ENCODE measurements at regions not wholly inside any gene's neighbourhood (a gene's known extent, or its start where the extent isn't known, plus 50 kb on each side); places are given as distances from the start of the nearest gene placed in this dataset.

DNA sequence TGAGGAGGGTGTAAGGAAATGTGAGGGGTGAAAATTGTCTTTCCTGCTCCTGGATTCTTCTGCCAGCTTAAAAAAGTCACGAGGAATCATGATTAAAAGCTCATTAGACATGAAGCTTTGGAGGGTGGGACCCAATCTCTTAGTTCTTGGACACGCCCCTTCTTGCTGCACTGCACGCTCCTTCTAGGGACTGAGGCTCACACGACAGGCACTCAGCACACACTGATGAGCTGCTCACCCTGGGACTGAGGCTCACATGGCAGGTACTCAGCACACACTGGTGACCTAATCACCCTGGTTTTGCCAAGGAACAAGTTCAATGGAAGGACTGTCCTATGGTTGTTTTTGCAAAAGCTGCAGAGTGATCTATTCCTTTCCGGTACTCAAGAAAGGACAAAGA lies 65.8 kb upstream of the ELMO1 start:
- Histone ChIP-seq H3K9me3 (no peaks in the 10 kb centered on the region), H3K4me1 (no peaks in the 10 kb centered on the region), H3K36me3 (no peaks in the 10 kb centered on the region), H3K4me3 (no peak overlapping the region), H3K27me3 (no peaks in the 10 kb centered on the region), H3K27ac (no peak overlapping the region)
- no peak for DNase-seq
- intact Hi-C loops (cut with DNase I; ENCODE audit: low total_unique reads), result no loop called here
- TF ChIP-seq, protein P1, sequence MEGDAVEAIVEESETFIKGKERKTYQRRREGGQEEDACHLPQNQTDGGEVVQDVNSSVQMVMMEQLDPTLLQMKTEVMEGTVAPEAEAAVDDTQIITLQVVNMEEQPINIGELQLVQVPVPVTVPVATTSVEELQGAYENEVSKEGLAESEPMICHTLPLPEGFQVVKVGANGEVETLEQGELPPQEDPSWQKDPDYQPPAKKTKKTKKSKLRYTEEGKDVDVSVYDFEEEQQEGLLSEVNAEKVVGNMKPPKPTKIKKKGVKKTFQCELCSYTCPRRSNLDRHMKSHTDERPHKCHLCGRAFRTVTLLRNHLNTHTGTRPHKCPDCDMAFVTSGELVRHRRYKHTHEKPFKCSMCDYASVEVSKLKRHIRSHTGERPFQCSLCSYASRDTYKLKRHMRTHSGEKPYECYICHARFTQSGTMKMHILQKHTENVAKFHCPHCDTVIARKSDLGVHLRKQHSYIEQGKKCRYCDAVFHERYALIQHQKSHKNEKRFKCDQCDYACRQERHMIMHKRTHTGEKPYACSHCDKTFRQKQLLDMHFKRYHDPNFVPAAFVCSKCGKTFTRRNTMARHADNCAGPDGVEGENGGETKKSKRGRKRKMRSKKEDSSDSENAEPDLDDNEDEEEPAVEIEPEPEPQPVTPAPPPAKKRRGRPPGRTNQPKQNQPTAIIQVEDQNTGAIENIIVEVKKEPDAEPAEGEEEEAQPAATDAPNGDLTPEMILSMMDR (IDR thresholded peaks at IDR 0.05), result no peak
- TF ChIP-seq POLR2A (IDR thresholded peaks at IDR 0.05), result no peak

DNA sequence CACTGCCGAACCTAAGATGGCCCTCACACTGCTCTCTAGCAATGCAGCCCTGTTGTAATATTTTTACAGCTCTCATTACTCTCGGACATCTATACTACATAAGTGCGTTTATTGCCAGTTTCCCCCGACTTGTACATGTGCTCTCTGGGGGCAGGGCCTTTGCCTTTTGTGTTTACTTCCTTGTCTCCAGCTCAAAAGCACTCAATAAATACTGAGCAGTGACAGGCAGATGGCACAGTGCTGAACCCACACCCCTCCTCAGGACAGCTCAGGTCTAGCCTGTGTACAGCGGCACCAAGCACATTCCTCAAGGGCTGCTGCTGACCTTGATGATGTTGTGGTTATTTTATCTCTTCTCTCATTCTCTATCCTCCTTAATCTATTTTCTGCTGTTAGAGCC lies 68.0 kb upstream of the ELMO1 start:
- no peak for DNase-seq
- no peaks in the 10 kb centered on the region for H3K4me1 ChIP-seq
- H3K27me3 ChIP-seq, result no peaks in the 10 kb centered on the region
- no peak overlapping the region for H3K27ac ChIP-seq
- H3K9me3 ChIP-seq, result no peaks in the 10 kb centered on the region
- TF ChIP-seq, protein P1 (IDR thresholded peaks at IDR 0.05), result no peak
- TF ChIP-seq POLR2A (IDR thresholded peaks at IDR 0.05), result no peak
- H3K36me3 ChIP-seq, result no peaks in the 10 kb centered on the region
- no peak overlapping the region for H3K4me3 ChIP-seq
- intact Hi-C loops (cut with DNase I; ENCODE audit: low total_unique reads), result no loop called here

DNA sequence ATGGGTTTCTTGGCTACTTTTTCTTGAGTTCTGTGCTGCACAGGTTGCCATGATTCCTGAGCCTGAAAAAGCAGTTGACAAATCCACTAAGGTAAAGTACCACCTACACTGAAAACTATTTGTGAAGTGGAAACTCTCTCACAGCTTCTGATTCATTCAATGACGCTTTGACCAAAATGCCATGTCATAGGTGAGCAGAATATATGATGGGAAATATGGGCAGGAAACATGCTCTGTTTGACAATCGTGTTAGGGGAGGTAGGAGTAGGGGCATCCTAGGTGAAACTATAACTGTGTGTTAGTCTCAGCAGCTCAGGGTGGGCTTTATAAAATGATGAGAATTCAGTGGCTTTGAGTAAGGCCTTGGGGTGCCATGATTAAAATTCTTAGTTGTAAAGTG lies 69.6 kb upstream of the ELMO1 start:
- Histone ChIP-seq H3K9me3 (no peaks in the 10 kb centered on the region), H3K4me3 (no peak overlapping the region), H3K4me1 (no peaks in the 10 kb centered on the region), H3K36me3 (no peaks in the 10 kb centered on the region), H3K27me3 (no peaks in the 10 kb centered on the region), H3K27ac (no peak overlapping the region)
- TF ChIP-seq, protein P1 (IDR thresholded peaks at IDR 0.05), result no peak
- no peak for TF ChIP-seq POLR2A (IDR thresholded peaks at IDR 0.05)
- intact Hi-C loops (cut with DNase I; ENCODE audit: low total_unique reads), result no loop called here
- DNase-seq, result no peak

DNA sequence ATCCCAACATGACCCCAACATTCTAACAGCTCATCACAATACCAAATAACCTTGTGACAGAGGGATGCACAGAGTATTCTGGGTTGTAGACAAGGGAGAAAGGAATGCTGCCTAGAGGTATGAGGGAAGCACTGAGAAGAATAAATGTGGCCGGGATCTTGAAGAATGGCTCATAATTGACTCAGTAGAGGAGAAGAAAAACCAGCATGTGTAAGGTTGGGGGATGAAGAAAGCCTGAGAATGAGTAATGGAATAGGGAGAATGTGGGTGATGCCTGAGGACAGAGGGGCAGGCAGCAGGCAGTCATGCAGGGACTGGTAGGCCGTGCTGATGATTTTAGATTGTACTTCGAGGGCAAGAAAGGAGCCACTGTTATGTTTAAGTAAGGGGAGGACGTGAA lies 75.4 kb upstream of the ELMO1 start:
- H3K4me3 ChIP-seq, result no peak overlapping the region
- intact Hi-C loops (cut with DNase I; ENCODE audit: low total_unique reads), result no loop called here
- no peak for DNase-seq
- no peaks in the 10 kb centered on the region for H3K36me3 ChIP-seq
- H3K4me1 ChIP-seq, result no peaks in the 10 kb centered on the region
- no peaks in the 10 kb centered on the region for H3K27me3 ChIP-seq
- no peak for TF ChIP-seq POLR2A (IDR thresholded peaks at IDR 0.05)
- TF ChIP-seq, protein P1 (IDR thresholded peaks at IDR 0.05), result no peak
- H3K9me3 ChIP-seq, result no peaks in the 10 kb centered on the region
- no peak overlapping the region for H3K27ac ChIP-seq

DNA sequence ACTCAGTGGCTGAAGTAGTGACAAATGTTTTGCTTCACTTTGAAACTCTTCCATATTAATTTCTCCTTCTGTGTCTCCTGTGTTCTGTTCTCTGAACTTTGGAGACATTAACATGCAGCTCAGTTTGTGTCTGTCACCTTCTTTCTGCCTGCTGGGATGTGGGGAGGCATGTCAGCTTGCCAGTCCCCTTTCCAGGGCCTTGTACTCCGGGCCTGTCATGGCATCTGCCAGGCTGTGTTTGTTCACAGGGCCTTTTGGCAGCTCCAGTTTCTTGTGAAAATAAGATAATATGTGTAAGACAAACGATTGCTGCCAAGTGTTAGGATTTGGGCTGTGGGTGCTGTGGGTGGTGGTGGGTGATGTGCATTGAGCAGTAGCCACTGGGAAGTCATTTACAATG lies 76.1 kb upstream of the ELMO1 start:
- no peak for DNase-seq
- Histone ChIP-seq H3K27me3 (no peaks in the 10 kb centered on the region), H3K36me3 (no peaks in the 10 kb centered on the region), H3K4me1 (no peaks in the 10 kb centered on the region), H3K4me3 (no peak overlapping the region), H3K9me3 (no peaks in the 10 kb centered on the region), H3K27ac (no peak overlapping the region)
- intact Hi-C loops (cut with DNase I; ENCODE audit: low total_unique reads), result no loop called here
- TF ChIP-seq POLR2A (IDR thresholded peaks at IDR 0.05), result no peak
- TF ChIP-seq, protein P1 (IDR thresholded peaks at IDR 0.05), result no peak

Measured in uterus (tissue), 3 donors.